ENCODE measurements at regions not wholly inside any gene's neighbourhood (a gene's known extent, or its start where the extent isn't known, plus 50 kb on each side); places are given as distances from the start of the nearest gene placed in this dataset.

DNA sequence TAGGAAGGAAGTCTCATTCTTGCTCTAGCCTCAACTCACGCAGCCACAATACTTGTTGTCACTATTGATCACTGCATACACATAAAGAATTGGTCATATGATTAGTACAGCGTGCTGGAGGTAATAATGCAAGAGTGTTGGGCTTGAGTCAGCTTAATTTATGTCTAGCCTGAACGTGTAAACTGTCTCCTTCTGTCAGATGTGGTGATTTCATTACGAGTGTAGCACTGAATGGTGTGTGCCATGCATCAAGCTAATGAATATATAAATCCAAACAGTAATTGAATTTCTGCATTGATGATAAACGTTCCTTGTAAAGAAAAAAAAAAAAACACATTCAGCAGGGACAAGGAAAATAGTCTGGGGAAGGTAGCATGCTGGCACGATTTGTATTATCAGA, 396.2 kb upstream of the RAG2 start:
- H3K4me1 ChIP-seq: no peaks in the 10 kb centered on the region
- H3K4me3 ChIP-seq: no peak overlapping the region
- TF ChIP-seq POLR2AphosphoS5 (IDR thresholded peaks at IDR 0.05) (no peak), POLR2A (IDR thresholded peaks at IDR 0.05) (no peak)
- TF ChIP-seq, protein P1, sequence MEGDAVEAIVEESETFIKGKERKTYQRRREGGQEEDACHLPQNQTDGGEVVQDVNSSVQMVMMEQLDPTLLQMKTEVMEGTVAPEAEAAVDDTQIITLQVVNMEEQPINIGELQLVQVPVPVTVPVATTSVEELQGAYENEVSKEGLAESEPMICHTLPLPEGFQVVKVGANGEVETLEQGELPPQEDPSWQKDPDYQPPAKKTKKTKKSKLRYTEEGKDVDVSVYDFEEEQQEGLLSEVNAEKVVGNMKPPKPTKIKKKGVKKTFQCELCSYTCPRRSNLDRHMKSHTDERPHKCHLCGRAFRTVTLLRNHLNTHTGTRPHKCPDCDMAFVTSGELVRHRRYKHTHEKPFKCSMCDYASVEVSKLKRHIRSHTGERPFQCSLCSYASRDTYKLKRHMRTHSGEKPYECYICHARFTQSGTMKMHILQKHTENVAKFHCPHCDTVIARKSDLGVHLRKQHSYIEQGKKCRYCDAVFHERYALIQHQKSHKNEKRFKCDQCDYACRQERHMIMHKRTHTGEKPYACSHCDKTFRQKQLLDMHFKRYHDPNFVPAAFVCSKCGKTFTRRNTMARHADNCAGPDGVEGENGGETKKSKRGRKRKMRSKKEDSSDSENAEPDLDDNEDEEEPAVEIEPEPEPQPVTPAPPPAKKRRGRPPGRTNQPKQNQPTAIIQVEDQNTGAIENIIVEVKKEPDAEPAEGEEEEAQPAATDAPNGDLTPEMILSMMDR (IDR thresholded peaks at IDR 0.05 in 8 of 11, conservative IDR thresholded peaks at IDR 0.05 in 3 of 11): no peak
- no peaks in the 10 kb centered on the region for H3K36me3 ChIP-seq
- intact Hi-C loops (cut with DNase I; ENCODE audit: low total_unique reads): no loop called here
- H3K27me3 ChIP-seq (replicated peaks in 1 of 7): no peaks in the 10 kb centered on the region
- no peak for DNase-seq
- H3K27ac ChIP-seq: no peak overlapping the region
- no peaks in the 10 kb centered on the region for H3K9me3 ChIP-seq
- WGBS, 5 donors: 54 to 70% (median 59%) methylated on average over 6 of the region's 6 CpGs

DNA sequence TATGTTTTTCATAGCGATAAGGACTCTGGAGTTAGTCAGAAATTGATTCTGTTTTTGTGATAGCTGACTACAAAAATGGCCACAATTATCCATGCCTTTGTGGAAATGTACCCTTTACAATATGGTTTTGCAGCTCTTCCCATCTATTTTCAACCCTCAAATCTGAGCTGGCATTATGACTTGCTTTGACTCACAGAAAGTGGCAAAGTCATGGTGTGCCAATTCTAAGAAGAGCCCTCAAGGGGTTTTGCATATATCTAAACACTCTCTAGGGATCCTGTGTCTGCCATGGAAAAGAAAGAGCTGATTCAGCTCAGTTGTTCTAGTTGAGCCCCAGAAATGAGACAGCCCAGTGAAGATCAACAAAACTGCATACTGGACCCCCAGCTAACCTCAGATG, 390.5 kb upstream of the RAG2 start:
- intact Hi-C loops (cut with DNase I; ENCODE audit: low total_unique reads): no loop called here
- Histone ChIP-seq H3K27me3 (replicated peaks in 1 of 7) (no peaks in the 10 kb centered on the region), H3K4me3 (no peak overlapping the region), H3K9me3 (peaks cover 0 to 20% (median 0%) of the 10 kb centered on the region in 8 donors), H3K27ac (no peak overlapping the region), H3K4me1 (no peaks in the 10 kb centered on the region), H3K36me3 (no peaks in the 10 kb centered on the region)
- DNase-seq: no peak
- WGBS, 5 donors: 87 to 94% (median 90%) methylated on average over 1 of the region's 1 CpG
- TF ChIP-seq POLR2AphosphoS5 (IDR thresholded peaks at IDR 0.05) (no peak), POLR2A (IDR thresholded peaks at IDR 0.05) (no peak)
- TF ChIP-seq, protein P1 (IDR thresholded peaks at IDR 0.05 in 8 of 11, conservative IDR thresholded peaks at IDR 0.05 in 3 of 11): no peak

DNA sequence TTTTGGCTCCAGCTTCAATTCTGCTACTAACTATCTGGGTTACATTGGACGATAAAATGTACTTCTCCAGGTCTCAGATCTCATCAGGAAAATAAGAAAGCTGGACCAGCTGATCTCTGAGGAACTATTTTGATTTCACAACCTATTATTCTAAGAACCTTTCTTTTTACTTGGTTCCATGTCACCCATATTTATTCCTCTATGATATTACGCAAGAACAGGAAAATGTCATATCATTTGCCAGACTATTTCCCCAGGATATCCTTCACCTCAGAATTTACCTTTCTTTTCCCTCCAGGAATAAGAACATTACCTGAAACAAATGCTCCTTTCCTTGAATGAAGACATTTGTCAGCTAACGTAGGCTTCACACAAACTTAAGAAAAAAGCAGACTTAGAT, 387.5 kb upstream of the RAG2 start:
- Histone ChIP-seq H3K4me1 (no peaks in the 10 kb centered on the region), H3K4me3 (no peak overlapping the region), H3K27me3 (replicated peaks in 1 of 7) (no peaks in the 10 kb centered on the region), H3K36me3 (no peaks in the 10 kb centered on the region), H3K9me3 (peaks cover 0 to 36% (median 9%) of the 10 kb centered on the region in 8 donors), H3K27ac (no peak overlapping the region)
- DNase-seq: no peak
- 70 to 92% (median 76%) methylated on average over 3 of the region's 3 CpGs for WGBS, 5 donors
- TF ChIP-seq POLR2AphosphoS5 (IDR thresholded peaks at IDR 0.05) (no peak), POLR2A (IDR thresholded peaks at IDR 0.05) (no peak)
- TF ChIP-seq, protein P1 (IDR thresholded peaks at IDR 0.05 in 8 of 11, conservative IDR thresholded peaks at IDR 0.05 in 3 of 11): no peak
- intact Hi-C loops (cut with DNase I; ENCODE audit: low total_unique reads): no loop called here

DNA sequence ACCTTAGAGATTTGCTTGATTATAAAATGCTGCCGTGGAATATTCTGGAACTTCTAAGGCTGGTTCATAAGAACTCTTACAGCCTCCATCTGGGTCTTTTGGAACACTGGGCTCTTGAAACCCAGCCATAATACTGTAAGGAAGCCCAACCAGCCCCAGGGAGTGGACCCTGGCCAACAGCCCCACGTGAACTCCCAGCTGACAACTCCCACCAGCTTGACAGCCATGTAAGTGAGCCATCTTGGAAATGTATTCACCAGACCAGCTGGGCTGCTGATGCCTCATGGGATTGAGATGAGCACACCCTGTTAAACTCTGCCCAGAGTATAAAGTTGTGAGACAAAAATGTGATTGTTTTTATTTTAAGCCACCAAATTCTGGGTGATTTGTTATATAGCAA, 378.7 kb upstream of the RAG2 start:
- no peak for TF ChIP-seq POLR2AphosphoS5 (IDR thresholded peaks at IDR 0.05)
- TF ChIP-seq, protein P1 (IDR thresholded peaks at IDR 0.05 in 8 of 11, conservative IDR thresholded peaks at IDR 0.05 in 3 of 11): no peak
- Histone ChIP-seq H3K9me3 (peaks cover 0 to 43% (median 7%) of the 10 kb centered on the region in 8 donors), H3K4me3 (no peak overlapping the region), H3K27ac (no peak overlapping the region), H3K27me3 (replicated peaks in 1 of 7) (no peaks in the 10 kb centered on the region), H3K4me1 (no peaks in the 10 kb centered on the region), H3K36me3 (no peaks in the 10 kb centered on the region)
- intact Hi-C loops (cut with DNase I; ENCODE audit: low total_unique reads): no loop called here
- no peak for DNase-seq
- 68 to 82% (median 76%) methylated on average over 2 of the region's 2 CpGs for WGBS, 5 donors

Data from spleen (tissue), 11 donors.